Ishikawa (cell line): ENCODE measurements at regions not wholly inside any gene's neighbourhood (a gene's known extent, or its start where the extent isn't known, plus 50 kb on each side); places are given as distances from the start of the nearest gene placed in this dataset.

ENCODE experiments used
- EP300 ChIP-seq: IDR thresholded peaks from 2 replicates; pipeline ENCODE4 v1.6.1; 2012; ENCODE audit warnings: borderline replicate concordance
- NFIC ChIP-seq: IDR thresholded peaks from 2 replicates; pipeline ENCODE4 v1.6.1; 2012
- RAD21 ChIP-seq: IDR thresholded peaks from 2 replicates; pipeline ENCODE4 v1.6.1; 2012; ENCODE audit warnings: low read depth
- TCF12 ChIP-seq: IDR thresholded peaks from 2 replicates; pipeline ENCODE4 v1.6.1; 2012; ENCODE audit warnings: low read depth
- TEAD4 ChIP-seq: IDR thresholded peaks from 2 replicates; pipeline ENCODE4 v1.6.1; 2012
- YY1 ChIP-seq: IDR thresholded peaks from 2 replicates; pipeline ENCODE4 v1.6.1; 2012; ENCODE audit warnings: low read depth
- TF ChIP-seq, protein P1 (sequence below): IDR thresholded peaks from 2 replicates; pipeline ENCODE4 v1.6.1; 2012

DNA sequence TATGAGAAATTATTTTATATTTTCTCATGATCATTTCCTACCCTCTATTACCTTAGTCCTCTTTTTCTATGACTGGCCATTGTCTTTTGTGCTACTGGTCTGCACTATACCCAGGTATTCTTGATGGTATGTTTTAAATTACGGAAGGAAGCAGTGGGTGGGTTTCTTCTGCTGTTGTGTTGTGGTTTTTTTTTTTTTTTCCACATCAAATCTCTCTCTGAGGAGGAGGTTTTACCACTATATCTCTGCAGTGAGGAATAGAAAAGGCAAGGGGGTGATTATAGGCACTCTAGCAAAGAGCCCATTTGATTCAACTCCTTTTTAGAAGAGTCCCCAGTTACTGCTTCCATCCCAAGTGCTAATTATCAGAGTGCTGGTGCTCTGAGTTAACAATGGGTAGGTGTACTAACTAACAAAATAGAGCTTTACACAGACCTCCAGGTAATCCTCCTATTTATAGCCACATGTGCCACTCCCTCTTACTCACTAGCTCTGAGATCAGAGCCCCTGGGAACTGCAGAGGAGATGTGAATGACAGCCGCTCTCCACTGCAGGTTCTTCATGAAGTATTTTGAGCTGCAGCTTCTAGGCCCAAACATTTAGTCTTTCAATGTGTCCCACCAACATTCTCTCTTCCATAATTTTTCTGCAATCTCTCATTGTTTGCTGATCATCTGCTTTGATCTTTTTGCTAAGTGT lies 301.6 kb upstream of the GULP1 start:
- TF ChIP-seq YY1, result no peak
- TF ChIP-seq, protein P1, sequence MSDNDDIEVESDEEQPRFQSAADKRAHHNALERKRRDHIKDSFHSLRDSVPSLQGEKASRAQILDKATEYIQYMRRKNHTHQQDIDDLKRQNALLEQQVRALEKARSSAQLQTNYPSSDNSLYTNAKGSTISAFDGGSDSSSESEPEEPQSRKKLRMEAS, result no peak
- no peak for TF ChIP-seq EP300
- no peak for TF ChIP-seq RAD21
- TF ChIP-seq TCF12, result no peak
- no peak for TF ChIP-seq NFIC
- TF ChIP-seq TEAD4, result no peak
